ENCODE measurements at regions not wholly inside any gene's neighbourhood (a gene's known extent, or its start where the extent isn't known, plus 50 kb on each side); places are given as distances from the start of the nearest gene placed in this dataset.
A peak's percentile ranks its signal among the peaks of the same experiment; 100 is the strongest.

GRCh38 chr20:51287628-51288413 lies 254.7 kb downstream of the NFATC2 start:
- no peaks in the 10 kb centered on the region for H3K9me3 Mint-ChIP-seq
- peaks cover 32% of the 10 kb centered on the region for H3K4me1 Mint-ChIP-seq
- DNase-seq (ENCODE audit: low spot score in 2 of 2, unreplicated experiment in 2 of 2), result no peak
- H3K27ac Mint-ChIP-seq, result no peak overlapping the region
- no peaks in the 10 kb centered on the region for H3K27me3 Mint-ChIP-seq (ENCODE audit: low read depth)
- H3K4me3 Mint-ChIP-seq, result no peak overlapping the region
- no peak for TF ChIP-seq CTCF (IDR thresholded peaks at IDR 0.05; ENCODE audit: unreplicated experiment)
- no peaks in the 10 kb centered on the region for H3K36me3 Mint-ChIP-seq

GRCh38 chr20:51286758-51287157 lies 255.8 kb downstream of the NFATC2 start:
- no peak for DNase-seq (ENCODE audit: low spot score in 2 of 2, unreplicated experiment in 2 of 2)
- H3K27me3 Mint-ChIP-seq (ENCODE audit: low read depth), result no peaks in the 10 kb centered on the region
- H3K27ac Mint-ChIP-seq, result peak overlapping the region; percentile 30
- peaks cover 32% of the 10 kb centered on the region for H3K4me1 Mint-ChIP-seq
- no peak overlapping the region for H3K4me3 Mint-ChIP-seq
- no peaks in the 10 kb centered on the region for H3K9me3 Mint-ChIP-seq
- TF ChIP-seq CTCF (IDR thresholded peaks at IDR 0.05; ENCODE audit: unreplicated experiment), result no peak
- H3K36me3 Mint-ChIP-seq, result no peaks in the 10 kb centered on the region

GRCh38 chr20:51285684-51286083 lies 256.8 kb downstream of the NFATC2 start:
- peak overlapping the region; percentile 67 for H3K27ac Mint-ChIP-seq
- DNase-seq (ENCODE audit: low spot score in 2 of 2, unreplicated experiment in 2 of 2), result no peak
- H3K9me3 Mint-ChIP-seq, result no peaks in the 10 kb centered on the region

GRCh38 chr20:51284871-51285270 lies 257.6 kb downstream of the NFATC2 start:
- Mint-ChIP-seq H3K9me3 (peaks cover 3% of the 10 kb centered on the region), H3K27me3 (ENCODE audit: low read depth) (no peaks in the 10 kb centered on the region), H3K36me3 (no peaks in the 10 kb centered on the region), H3K27ac (no peak overlapping the region), H3K4me1 (peaks cover 32% of the 10 kb centered on the region), H3K4me3 (no peak overlapping the region)
- no peak for TF ChIP-seq CTCF (IDR thresholded peaks at IDR 0.05; ENCODE audit: unreplicated experiment)
- no peak for DNase-seq (ENCODE audit: low spot score in 2 of 2, unreplicated experiment in 2 of 2)

More at GRCh38 chr20:51285684-51286083, 256.8 kb downstream of the NFATC2 start:
- Mint-ChIP-seq H3K27me3 (ENCODE audit: low read depth) (no peaks in the 10 kb centered on the region), H3K4me3 (no peak overlapping the region), H3K4me1 (peaks cover 32% of the 10 kb centered on the region), H3K36me3 (no peaks in the 10 kb centered on the region)
- TF ChIP-seq CTCF (IDR thresholded peaks at IDR 0.05; ENCODE audit: unreplicated experiment), result no peak

GRCh38 chr20:51284176-51284575 lies 258.3 kb downstream of the NFATC2 start:
- H3K27ac Mint-ChIP-seq, result no peak overlapping the region
- no peak overlapping the region for H3K4me3 Mint-ChIP-seq
- H3K27me3 Mint-ChIP-seq (ENCODE audit: low read depth), result no peaks in the 10 kb centered on the region
- H3K36me3 Mint-ChIP-seq, result peaks cover 2% of the 10 kb centered on the region
- H3K9me3 Mint-ChIP-seq, result peaks cover 8% of the 10 kb centered on the region
- no peak for TF ChIP-seq CTCF (IDR thresholded peaks at IDR 0.05; ENCODE audit: unreplicated experiment)
- H3K4me1 Mint-ChIP-seq, result peaks cover 32% of the 10 kb centered on the region
- no peak for DNase-seq (ENCODE audit: low spot score in 2 of 2, unreplicated experiment in 2 of 2)

Measured in mesothelial cell of epicardium (in vitro differentiated cells).